ENCODE measurements at regions not wholly inside any gene's neighbourhood (a gene's known extent, or its start where the extent isn't known, plus 50 kb on each side); places are given as distances from the start of the nearest gene placed in this dataset.

DNA sequence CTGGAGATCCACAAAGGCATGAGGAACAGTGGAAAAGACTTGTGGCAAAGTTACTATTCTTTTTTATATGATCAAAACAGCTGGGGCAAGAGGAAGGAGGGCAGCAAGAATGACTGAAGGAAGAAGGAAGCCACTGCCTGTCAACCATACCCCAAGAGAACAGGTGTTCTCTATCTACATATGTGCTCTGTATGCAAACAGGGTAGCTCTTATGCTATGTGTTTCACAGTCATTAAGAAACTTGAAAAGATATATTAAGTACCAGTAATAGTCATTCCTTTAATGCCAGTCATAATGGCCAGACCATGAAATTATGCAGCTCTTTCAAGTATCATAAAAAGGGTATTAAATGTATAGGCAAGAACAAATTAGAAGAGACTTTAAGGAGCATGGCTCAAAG lies 363.9 kb downstream of the KLHL13 start:
- H3K4me3 ChIP-seq (ENCODE audit: control insufficient read depth, low read depth, low read length): no peak overlapping the region
- TF ChIP-seq, protein P1, sequence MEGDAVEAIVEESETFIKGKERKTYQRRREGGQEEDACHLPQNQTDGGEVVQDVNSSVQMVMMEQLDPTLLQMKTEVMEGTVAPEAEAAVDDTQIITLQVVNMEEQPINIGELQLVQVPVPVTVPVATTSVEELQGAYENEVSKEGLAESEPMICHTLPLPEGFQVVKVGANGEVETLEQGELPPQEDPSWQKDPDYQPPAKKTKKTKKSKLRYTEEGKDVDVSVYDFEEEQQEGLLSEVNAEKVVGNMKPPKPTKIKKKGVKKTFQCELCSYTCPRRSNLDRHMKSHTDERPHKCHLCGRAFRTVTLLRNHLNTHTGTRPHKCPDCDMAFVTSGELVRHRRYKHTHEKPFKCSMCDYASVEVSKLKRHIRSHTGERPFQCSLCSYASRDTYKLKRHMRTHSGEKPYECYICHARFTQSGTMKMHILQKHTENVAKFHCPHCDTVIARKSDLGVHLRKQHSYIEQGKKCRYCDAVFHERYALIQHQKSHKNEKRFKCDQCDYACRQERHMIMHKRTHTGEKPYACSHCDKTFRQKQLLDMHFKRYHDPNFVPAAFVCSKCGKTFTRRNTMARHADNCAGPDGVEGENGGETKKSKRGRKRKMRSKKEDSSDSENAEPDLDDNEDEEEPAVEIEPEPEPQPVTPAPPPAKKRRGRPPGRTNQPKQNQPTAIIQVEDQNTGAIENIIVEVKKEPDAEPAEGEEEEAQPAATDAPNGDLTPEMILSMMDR (conservative IDR thresholded peaks at IDR 0.05; ENCODE audit: control insufficient read depth, insufficient read depth, low read depth, low read length): no peak
- no peak for DNase-seq (ENCODE audit: low read depth)

DNA sequence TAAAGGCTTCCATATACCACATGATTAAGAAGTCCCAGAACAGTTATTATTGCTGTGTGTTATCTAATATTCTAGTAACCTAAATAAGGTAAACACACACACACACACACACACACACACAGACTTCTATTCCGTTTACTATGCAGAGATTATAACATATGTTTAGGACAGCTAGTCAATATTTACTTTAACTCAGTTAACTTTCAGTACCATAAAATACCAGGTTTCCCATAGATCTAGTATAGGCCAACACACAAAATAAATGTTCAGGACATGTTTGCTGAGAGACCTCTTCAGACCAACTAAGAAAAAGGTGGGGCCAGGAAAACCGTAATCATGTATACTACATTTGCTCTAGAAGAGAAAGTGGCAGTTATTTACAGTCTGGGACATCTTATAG lies 365.5 kb downstream of the KLHL13 start:
- DNase-seq (ENCODE audit: low read depth): no peak
- TF ChIP-seq, protein P1 (conservative IDR thresholded peaks at IDR 0.05; ENCODE audit: control insufficient read depth, insufficient read depth, low read depth, low read length): no peak
- H3K4me3 ChIP-seq (ENCODE audit: control insufficient read depth, low read depth, low read length): no peak overlapping the region

DNA sequence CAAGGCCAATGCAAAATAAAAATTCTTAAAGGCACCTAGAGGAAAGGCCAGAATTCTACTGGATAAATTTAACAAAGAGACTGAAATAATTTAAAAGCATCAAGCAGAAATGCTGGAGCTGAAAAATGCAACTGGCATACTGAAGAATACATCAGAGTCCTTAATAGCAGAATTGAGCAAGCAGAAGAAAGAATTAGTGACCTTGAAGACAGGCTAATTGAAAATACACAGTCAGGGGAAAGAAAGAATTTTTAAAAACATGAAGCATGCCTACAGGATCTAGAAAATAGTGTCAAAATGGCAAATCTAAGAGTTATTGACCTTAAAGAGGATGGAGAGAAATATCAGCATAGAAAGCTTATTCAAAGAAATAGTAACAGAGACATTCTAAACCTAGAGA lies 371.7 kb downstream of the KLHL13 start:
- no peak for DNase-seq (ENCODE audit: low read depth)
- TF ChIP-seq, protein P1 (conservative IDR thresholded peaks at IDR 0.05; ENCODE audit: control insufficient read depth, insufficient read depth, low read depth, low read length): no peak
- H3K4me3 ChIP-seq (ENCODE audit: control insufficient read depth, low read depth, low read length): no peak overlapping the region

DNA sequence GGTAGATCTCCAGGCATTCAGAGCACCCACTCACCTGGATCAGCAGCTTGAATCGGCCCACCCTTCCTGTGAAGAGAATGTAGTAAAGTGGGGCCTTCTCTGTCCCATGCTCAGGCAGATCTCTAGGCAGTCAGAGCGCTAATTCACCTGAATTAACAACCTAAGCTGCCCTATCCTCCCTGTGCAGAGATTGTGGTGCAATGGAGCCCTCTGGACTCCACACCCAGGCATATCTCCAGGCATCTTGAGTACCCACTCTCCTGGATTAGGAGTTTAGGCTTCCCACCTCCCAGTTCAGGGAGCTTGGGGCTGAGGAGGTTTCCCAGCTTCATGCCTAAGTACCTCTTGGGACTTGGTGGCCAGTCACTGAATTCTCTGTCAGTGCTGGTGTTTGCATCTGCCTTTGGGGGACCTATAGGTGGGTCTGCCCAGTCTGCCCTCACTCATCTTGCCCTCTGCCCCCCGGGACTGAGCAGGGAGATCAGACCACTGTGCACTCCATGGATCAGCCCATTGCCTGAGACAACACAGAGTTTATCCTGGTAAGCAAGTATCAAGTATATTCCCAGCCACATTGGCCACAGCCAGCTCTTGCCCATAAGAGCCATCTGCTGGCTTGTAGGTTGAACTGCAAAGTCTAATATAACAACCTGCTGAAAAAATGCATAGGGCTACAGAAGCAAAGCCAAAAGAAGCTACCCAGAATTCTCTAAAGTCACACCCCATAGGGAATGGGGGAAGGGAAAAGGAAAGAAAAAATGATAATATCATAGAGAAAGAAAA lies 372.9 kb downstream of the KLHL13 start:
- H3K4me3 ChIP-seq (ENCODE audit: control insufficient read depth, low read depth, low read length): no peak overlapping the region
- DNase-seq (ENCODE audit: low read depth): peak; percentile 1
- TF ChIP-seq, protein P1 (conservative IDR thresholded peaks at IDR 0.05; ENCODE audit: control insufficient read depth, insufficient read depth, low read depth, low read length): peak; percentile 9

DNA sequence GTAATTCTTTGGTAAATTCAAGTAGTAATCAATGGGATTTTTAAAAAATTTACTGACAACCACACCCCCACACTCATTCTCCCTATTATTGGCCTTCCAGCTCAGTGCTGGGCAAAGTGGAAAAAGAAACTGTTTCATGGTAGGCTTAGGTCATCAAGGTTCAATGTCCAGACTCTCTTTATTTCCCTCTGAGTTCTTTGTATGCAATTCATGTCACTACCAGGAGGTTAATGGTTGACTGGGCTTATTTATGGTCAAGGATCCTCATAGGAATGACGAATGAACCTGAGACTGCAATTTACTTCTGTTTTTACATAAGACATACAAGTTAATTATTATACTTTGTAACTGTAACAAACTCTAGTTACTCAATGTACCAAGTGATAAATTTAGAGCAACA lies 403.2 kb downstream of the KLHL13 start:
- H3K4me3 ChIP-seq (ENCODE audit: control insufficient read depth, low read depth, low read length): no peak overlapping the region
- DNase-seq (ENCODE audit: low read depth): no peak
- TF ChIP-seq, protein P1 (conservative IDR thresholded peaks at IDR 0.05; ENCODE audit: control insufficient read depth, insufficient read depth, low read depth, low read length): no peak

DNA sequence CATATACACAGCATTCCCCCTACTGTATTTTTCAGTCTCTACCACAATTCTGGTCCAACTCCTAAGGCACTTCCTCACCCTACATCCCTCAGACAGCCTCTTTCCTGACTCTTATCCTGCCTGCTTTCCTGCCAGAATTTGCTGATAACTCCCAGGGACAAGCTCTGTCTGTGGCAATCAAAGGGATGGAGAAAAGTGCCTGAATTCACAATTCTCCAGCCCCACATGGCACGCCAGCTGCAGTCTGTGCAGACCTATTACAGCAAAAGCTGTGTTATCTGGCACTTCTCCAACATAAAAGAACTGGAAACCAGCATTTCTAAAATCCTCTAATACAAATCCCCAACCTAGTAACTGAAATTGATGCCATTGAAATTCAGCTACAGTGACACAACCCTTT lies 404.8 kb downstream of the KLHL13 start:
- TF ChIP-seq, protein P1 (conservative IDR thresholded peaks at IDR 0.05; ENCODE audit: control insufficient read depth, insufficient read depth, low read depth, low read length): no peak
- no peak for DNase-seq (ENCODE audit: low read depth)
- no peak overlapping the region for H3K4me3 ChIP-seq (ENCODE audit: control insufficient read depth, low read depth, low read length)

Measured in fibroblast of mammary gland (primary cell).